ENCODE measurements at regions not wholly inside any gene's neighbourhood (a gene's known extent, or its start where the extent isn't known, plus 50 kb on each side); places are given as distances from the start of the nearest gene placed in this dataset.

DNA sequence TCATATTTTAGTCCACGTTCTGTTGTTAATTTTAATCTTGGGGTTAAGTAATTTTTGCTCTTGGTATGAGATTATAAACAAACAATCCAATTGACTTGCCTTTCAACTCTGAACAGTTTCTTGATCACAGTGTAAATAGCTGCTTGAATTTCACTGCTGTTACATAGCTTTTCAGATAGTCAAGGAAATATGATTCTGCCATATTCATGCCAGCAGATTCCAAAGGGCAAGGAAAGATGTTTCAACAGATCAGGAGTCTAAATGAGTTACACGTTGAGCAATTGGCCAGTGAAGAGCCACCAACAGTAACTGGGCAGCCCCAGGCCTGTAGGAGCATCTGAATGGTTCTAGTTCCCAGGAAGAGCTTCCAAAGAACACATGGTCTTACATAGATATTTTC is 93.6 kb downstream of the LEPR start:
- no peaks in the 10 kb centered on the region for H3K27me3 ChIP-seq
- peak; percentile 10 for DNase-seq (ENCODE audit: low spot score)

DNA sequence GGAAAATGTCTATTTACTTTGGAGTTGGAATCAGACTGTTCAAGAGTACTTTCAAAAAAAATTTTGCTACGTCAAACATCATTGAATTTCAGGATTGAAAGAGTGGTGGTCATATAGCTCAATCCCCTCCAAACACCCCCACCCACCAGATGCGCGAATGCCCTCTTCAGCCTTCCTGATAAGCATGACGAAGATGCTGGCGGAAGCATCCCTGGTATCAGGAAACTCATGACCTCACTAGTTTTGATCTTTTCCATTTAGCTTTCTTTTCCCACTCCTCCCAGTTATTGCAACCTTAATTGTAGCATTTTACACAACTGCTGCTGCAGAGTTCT is 104.4 kb downstream of the LEPR start:
- Histone ChIP-seq H3K4me1 (ENCODE audit: insufficient read depth) (no peaks in the 10 kb centered on the region), H3K27ac (no peak overlapping the region), H3K36me3 (replicated peaks; ENCODE audit: insufficient read depth, low read depth) (no peaks in the 10 kb centered on the region), H3K27me3 (peaks cover 47% of the 10 kb centered on the region), H3K4me3 (peak overlapping the region; percentile 42), H3K9me3 (ENCODE audit: low read depth) (no peaks in the 10 kb centered on the region), H3K4me2 (peak overlapping the region; percentile 99), H4K20me1 (ENCODE audit: insufficient read depth, poor library complexity, severe bottlenecking) (no peaks in the 10 kb centered on the region), H2AFZ (no peak overlapping the region), H3K9me2 (replicated peaks; ENCODE audit: insufficient read depth) (no peaks in the 10 kb centered on the region), H3K79me2 (no peaks in the 10 kb centered on the region)
- TF ChIP-seq, protein P1, sequence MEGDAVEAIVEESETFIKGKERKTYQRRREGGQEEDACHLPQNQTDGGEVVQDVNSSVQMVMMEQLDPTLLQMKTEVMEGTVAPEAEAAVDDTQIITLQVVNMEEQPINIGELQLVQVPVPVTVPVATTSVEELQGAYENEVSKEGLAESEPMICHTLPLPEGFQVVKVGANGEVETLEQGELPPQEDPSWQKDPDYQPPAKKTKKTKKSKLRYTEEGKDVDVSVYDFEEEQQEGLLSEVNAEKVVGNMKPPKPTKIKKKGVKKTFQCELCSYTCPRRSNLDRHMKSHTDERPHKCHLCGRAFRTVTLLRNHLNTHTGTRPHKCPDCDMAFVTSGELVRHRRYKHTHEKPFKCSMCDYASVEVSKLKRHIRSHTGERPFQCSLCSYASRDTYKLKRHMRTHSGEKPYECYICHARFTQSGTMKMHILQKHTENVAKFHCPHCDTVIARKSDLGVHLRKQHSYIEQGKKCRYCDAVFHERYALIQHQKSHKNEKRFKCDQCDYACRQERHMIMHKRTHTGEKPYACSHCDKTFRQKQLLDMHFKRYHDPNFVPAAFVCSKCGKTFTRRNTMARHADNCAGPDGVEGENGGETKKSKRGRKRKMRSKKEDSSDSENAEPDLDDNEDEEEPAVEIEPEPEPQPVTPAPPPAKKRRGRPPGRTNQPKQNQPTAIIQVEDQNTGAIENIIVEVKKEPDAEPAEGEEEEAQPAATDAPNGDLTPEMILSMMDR (IDR thresholded peaks at IDR 0.05; ENCODE audit: poor library complexity), result no peak
- no peak for TF ChIP-seq EZH2 (IDR thresholded peaks at IDR 0.05; ENCODE audit: borderline replicate concordance)
- no peak for TF ChIP-seq EZH2phosphoT487 (IDR thresholded peaks at IDR 0.05; ENCODE audit: low read depth, severe bottlenecking, unreplicated experiment)
- no peak for DNase-seq (ENCODE audit: low spot score)
- 30% methylated on average over 5 of the region's 5 CpGs for WGBS (ENCODE audit: low lambda C conversion rate, missing lambda C conversion rate)

More for the DNA sequence above, 93.6 kb downstream of the LEPR start:
- Histone ChIP-seq H3K79me2 (no peaks in the 10 kb centered on the region), H3K36me3 (replicated peaks; ENCODE audit: insufficient read depth, low read depth) (no peaks in the 10 kb centered on the region), H3K4me1 (ENCODE audit: insufficient read depth) (no peaks in the 10 kb centered on the region), H4K20me1 (ENCODE audit: insufficient read depth, poor library complexity, severe bottlenecking) (no peaks in the 10 kb centered on the region), H3K4me2 (no peak overlapping the region), H3K9me2 (replicated peaks; ENCODE audit: insufficient read depth) (no peaks in the 10 kb centered on the region), H2AFZ (no peak overlapping the region), H3K27ac (no peak overlapping the region), H3K9me3 (ENCODE audit: low read depth) (no peaks in the 10 kb centered on the region), H3K4me3 (no peak overlapping the region)
- 62% methylated on average over 2 of the region's 2 CpGs for WGBS (ENCODE audit: low lambda C conversion rate, missing lambda C conversion rate)
- TF ChIP-seq EZH2phosphoT487 (IDR thresholded peaks at IDR 0.05; ENCODE audit: low read depth, severe bottlenecking, unreplicated experiment) (no peak), EZH2 (IDR thresholded peaks at IDR 0.05; ENCODE audit: borderline replicate concordance) (no peak)

- WGBS (ENCODE audit: low lambda C conversion rate, missing lambda C conversion rate), result 0% methylated on average over 21 of the region's 87 CpGs
- Histone ChIP-seq H3K4me2 (peak overlapping the region; percentile 99), H3K27ac (no peak overlapping the region), H4K20me1 (ENCODE audit: insufficient read depth, poor library complexity, severe bottlenecking) (no peaks in the 10 kb centered on the region), H3K9me2 (replicated peaks; ENCODE audit: insufficient read depth) (no peaks in the 10 kb centered on the region), H3K27me3 (peaks cover 47% of the 10 kb centered on the region), H2AFZ (peak overlapping the region; percentile 67), H3K36me3 (replicated peaks; ENCODE audit: insufficient read depth, low read depth) (no peaks in the 10 kb centered on the region), H3K9me3 (ENCODE audit: low read depth) (no peaks in the 10 kb centered on the region), H3K4me3 (peak overlapping the region; percentile 42), H3K4me1 (ENCODE audit: insufficient read depth) (no peaks in the 10 kb centered on the region), H3K79me2 (no peaks in the 10 kb centered on the region)
- peak; percentile 20 for DNase-seq (ENCODE audit: low spot score)
- TF ChIP-seq, protein P1 (IDR thresholded peaks at IDR 0.05; ENCODE audit: poor library complexity), result no peak
- TF ChIP-seq EZH2 (IDR thresholded peaks at IDR 0.05; ENCODE audit: borderline replicate concordance), result peak; percentile 95
Measured at GRCh38 chr1:65525266-65526048, 105.0 kb downstream of the LEPR start.

GRCh38 chr1:65526049-65526556 is 105.6 kb downstream of the LEPR start:
- 17% methylated on average over 9 of the region's 10 CpGs for WGBS (ENCODE audit: low lambda C conversion rate, missing lambda C conversion rate)
- peak overlapping the region; percentile 67 for H2AFZ ChIP-seq
- TF ChIP-seq EZH2phosphoT487 (IDR thresholded peaks at IDR 0.05; ENCODE audit: low read depth, severe bottlenecking, unreplicated experiment), result no peak
- peak; percentile 41 for TF ChIP-seq EZH2 (IDR thresholded peaks at IDR 0.05; ENCODE audit: borderline replicate concordance)
- H3K4me3 ChIP-seq, result peak overlapping the region; percentile 42
- H4K20me1 ChIP-seq (ENCODE audit: insufficient read depth, poor library complexity, severe bottlenecking), result no peaks in the 10 kb centered on the region
- H3K4me2 ChIP-seq, result peak overlapping the region; percentile 99
- no peaks in the 10 kb centered on the region for H3K4me1 ChIP-seq (ENCODE audit: insufficient read depth)
- H3K9me2 ChIP-seq (replicated peaks; ENCODE audit: insufficient read depth), result no peaks in the 10 kb centered on the region
- DNase-seq (ENCODE audit: low spot score), result no peak
- no peaks in the 10 kb centered on the region for H3K36me3 ChIP-seq (replicated peaks; ENCODE audit: insufficient read depth, low read depth)
- no peaks in the 10 kb centered on the region for H3K79me2 ChIP-seq
- H3K27ac ChIP-seq, result no peak overlapping the region
- peaks cover 47% of the 10 kb centered on the region for H3K27me3 ChIP-seq
- no peaks in the 10 kb centered on the region for H3K9me3 ChIP-seq (ENCODE audit: low read depth)

Measured in hepatocyte (in vitro differentiated cells).